Prostate gland (tissue), 2 donors: ENCODE measurements at regions not wholly inside any gene's neighbourhood (a gene's known extent, or its start where the extent isn't known, plus 50 kb on each side); places are given as distances from the start of the nearest gene placed in this dataset.

Experiments
- DNase-seq: peaks from one replicate; pipeline ENCODE4 v3.0.0-alpha.2; 2019; ENCODE audit warnings: low spot score
- H3K27ac ChIP-seq, 2 donors: fragments of 200-600 bp; sonication (generic); 2 replicates each; pipeline ENCODE4 v1.5.1; 2017 to 2019
- H3K27me3 ChIP-seq: fragments of 200-600 bp; sonication (generic); replicated peaks from 2 replicates; pipeline ENCODE4 v1.5.1; 2019; ENCODE audit not compliant: insufficient read depth
- H3K36me3 ChIP-seq, 2 donors: fragments of 200-600 bp; sonication (generic); 1 replicate in 1 of 2; 2 replicates in 1 of 2; pipeline versions ENCODE4 v1.5.1 to v1.8.1; 2017 to 2019
- H3K4me1 ChIP-seq: fragments of 200-600 bp; sonication (generic); replicated peaks from 2 replicates; pipeline ENCODE4 v1.5.1; 2019
- H3K4me3 ChIP-seq, 2 donors: fragments of 200-600 bp; sonication (generic); 2 replicates each; pipeline ENCODE4 v1.5.1; 2017 to 2019
- H3K9me3 ChIP-seq: fragments of 200-600 bp; sonication (generic); 2 replicates; pipeline ENCODE4 v1.5.1; 2017
- CTCF ChIP-seq, 4 experiments: fragments of 200-600 bp in 2 of 4; fragments of 450-650 bp in 2 of 4; sonication (generic) in 2 of 4; IDR thresholded peaks; 1 replicate in 3 of 4; 2 replicates in 1 of 4; pipeline ENCODE4 v1.5.1; 2016 to 2019; ENCODE audit warnings: antibody characterized with exemption in 4 of 4, mild to moderate bottlenecking in 2 of 4, moderate library complexity in 2 of 4
- POLR2A ChIP-seq: fragments of 450-650 bp; IDR thresholded peaks from one replicate; pipeline ENCODE4 v1.6.1; 2016; ENCODE audit warnings: antibody characterized with exemption, mild to moderate bottlenecking
- POLR2AphosphoS5 ChIP-seq: sonication (generic); formaldehyde crosslinking; IDR thresholded peaks from one replicate; pipeline ENCODE4 v1.6.1; 2017; ENCODE audit warnings: antibody characterized with exemption
- WGBS: methylation state at CpG from one replicate; pipeline ENCODE4 v1.1.5; 2018; 5-methylcytosine and 5-hydroxymethylcytosine counted together
- intact Hi-C: fragments of 100-400 bp; cut with DNase I; formaldehyde crosslinking; loops from one replicate; pipeline ENCODE4 v1.14.2; 2022

GRCh38 chr12:45637706-45638105 lies 91.8 kb upstream of the ARID2 start:
- H3K27ac ChIP-seq: no peak overlapping the region
- intact Hi-C loops: no loop called here
- TF ChIP-seq POLR2AphosphoS5: no peak
- TF ChIP-seq POLR2A: no peak
- TF ChIP-seq CTCF (IDR thresholded peaks at IDR 0.05): no peak
- no peaks in the 10 kb centered on the region for H3K36me3 ChIP-seq
- no peaks in the 10 kb centered on the region for H3K27me3 ChIP-seq
- no peak overlapping the region for H3K4me3 ChIP-seq
- DNase-seq: no peak
- H3K9me3 ChIP-seq: no peaks in the 10 kb centered on the region
- no peaks in the 10 kb centered on the region for H3K4me1 ChIP-seq
- WGBS: 94% methylated on average over 1 of the region's 1 CpG

GRCh38 chr12:45638386-45638785 lies 91.1 kb upstream of the ARID2 start:
- H3K4me3 ChIP-seq: no peak overlapping the region
- no peaks in the 10 kb centered on the region for H3K9me3 ChIP-seq
- DNase-seq: no peak
- H3K36me3 ChIP-seq: no peaks in the 10 kb centered on the region
- H3K27ac ChIP-seq: no peak overlapping the region
- intact Hi-C loops: no loop called here
- 95% methylated on average over 1 of the region's 1 CpG for WGBS
- no peaks in the 10 kb centered on the region for H3K27me3 ChIP-seq
- no peaks in the 10 kb centered on the region for H3K4me1 ChIP-seq
- TF ChIP-seq POLR2AphosphoS5 (no peak), POLR2A (no peak), CTCF (IDR thresholded peaks at IDR 0.05) (no peak)

GRCh38 chr12:45644541-45644940 lies 85.0 kb upstream of the ARID2 start:
- no peak for DNase-seq
- no peaks in the 10 kb centered on the region for H3K27me3 ChIP-seq

GRCh38 chr12:45646851-45647581 lies 82.5 kb upstream of the ARID2 start:
- Histone ChIP-seq H3K27ac (no peak overlapping the region), H3K36me3 (no peaks in the 10 kb centered on the region), H3K4me3 (no peak overlapping the region), H3K27me3 (no peaks in the 10 kb centered on the region), H3K9me3 (no peaks in the 10 kb centered on the region), H3K4me1 (no peaks in the 10 kb centered on the region)
- 98% methylated on average over 4 of the region's 4 CpGs for WGBS
- TF ChIP-seq POLR2A (no peak), CTCF (IDR thresholded peaks at IDR 0.05) (no peak), POLR2AphosphoS5 (no peak)
- DNase-seq: no peak
- intact Hi-C loops: no loop called here

More at GRCh38 chr12:45644541-45644940, 85.0 kb upstream of the ARID2 start:
- no peak overlapping the region for H3K27ac ChIP-seq
- intact Hi-C loops: no loop called here
- no peaks in the 10 kb centered on the region for H3K36me3 ChIP-seq
- no peak for TF ChIP-seq POLR2AphosphoS5
- TF ChIP-seq CTCF (IDR thresholded peaks at IDR 0.05): no peak
- no peak for TF ChIP-seq POLR2A
- 24% methylated on average over 1 of the region's 1 CpG for WGBS
- no peaks in the 10 kb centered on the region for H3K9me3 ChIP-seq
- no peak overlapping the region for H3K4me3 ChIP-seq
- no peaks in the 10 kb centered on the region for H3K4me1 ChIP-seq

- intact Hi-C loops: no loop called here
- WGBS: 69% methylated on average over 3 of the region's 3 CpGs
Observed at GRCh38 chr12:45648070-45648469, 81.4 kb upstream of the ARID2 start.

More at GRCh38 chr12:45648070-45648469, 81.4 kb upstream of the ARID2 start:
- Histone ChIP-seq H3K36me3 (no peaks in the 10 kb centered on the region), H3K27me3 (no peaks in the 10 kb centered on the region), H3K4me3 (no peak overlapping the region), H3K4me1 (no peaks in the 10 kb centered on the region), H3K27ac (no peak overlapping the region), H3K9me3 (no peaks in the 10 kb centered on the region)
- no peak for DNase-seq
- TF ChIP-seq POLR2A (no peak), POLR2AphosphoS5 (no peak), CTCF (IDR thresholded peaks at IDR 0.05) (no peak)
